HG03521 (cell line): ENCODE measurements at regions not wholly inside any gene's neighbourhood (a gene's known extent, or its start where the extent isn't known, plus 50 kb on each side); places are given as distances from the start of the nearest gene placed in this dataset.

ENCODE experiments used
- ATAC-seq: cut with Tn5 transposase; IDR thresholded peaks from one replicate; pipeline ENCODE4 v1.9.1; 2021; ENCODE audit warnings: mild to moderate bottlenecking, moderate library complexity; ENCODE audit not compliant: unreplicated experiment

GRCh38 chr7:156082048-156083040 is 270.1 kb upstream of the SHH start:
- no peak for ATAC-seq

DNA sequence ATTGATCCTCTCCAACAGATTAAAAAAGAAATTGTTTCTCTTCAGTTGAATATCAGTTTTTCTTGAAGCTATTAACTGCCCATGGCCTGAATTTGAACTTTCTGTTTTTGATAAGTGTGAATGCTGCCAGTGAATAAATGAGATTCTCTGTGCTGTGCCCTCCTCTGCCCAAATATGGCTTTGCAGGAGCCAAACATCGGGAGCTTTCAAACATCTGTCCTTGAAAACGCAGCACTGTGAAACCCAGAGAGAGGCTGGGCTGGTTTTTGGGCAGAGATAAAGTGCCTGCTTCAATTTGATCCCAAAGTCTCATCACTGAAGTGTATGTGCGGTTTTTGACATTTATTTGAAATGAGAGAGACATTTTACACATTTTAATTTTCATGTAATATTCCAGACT is 268.3 kb upstream of the SHH start:
- ATAC-seq = no peak

GRCh38 chr7:156080046-156080445 is 267.8 kb upstream of the SHH start:
- ATAC-seq = no peak

DNA sequence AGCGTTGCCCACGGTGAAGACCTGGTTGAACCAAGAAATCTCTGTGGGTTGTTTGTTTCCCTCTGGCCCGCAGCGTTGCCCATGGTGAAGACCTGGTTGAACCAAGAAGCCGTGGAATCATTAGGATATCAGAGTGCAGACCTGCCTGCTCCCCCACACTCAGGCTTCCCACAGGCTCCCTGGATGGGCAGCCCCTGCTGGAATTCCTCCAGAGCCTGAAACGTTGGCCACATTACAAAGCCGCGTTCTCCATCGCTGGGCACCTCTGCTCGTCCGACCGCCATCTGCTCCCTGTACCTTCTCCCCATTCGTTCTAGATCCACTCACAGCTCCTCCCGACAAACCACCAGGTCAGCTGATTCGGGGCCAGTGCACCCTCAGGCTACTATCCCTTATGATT is 266.9 kb upstream of the SHH start:
- no peak for ATAC-seq

DNA sequence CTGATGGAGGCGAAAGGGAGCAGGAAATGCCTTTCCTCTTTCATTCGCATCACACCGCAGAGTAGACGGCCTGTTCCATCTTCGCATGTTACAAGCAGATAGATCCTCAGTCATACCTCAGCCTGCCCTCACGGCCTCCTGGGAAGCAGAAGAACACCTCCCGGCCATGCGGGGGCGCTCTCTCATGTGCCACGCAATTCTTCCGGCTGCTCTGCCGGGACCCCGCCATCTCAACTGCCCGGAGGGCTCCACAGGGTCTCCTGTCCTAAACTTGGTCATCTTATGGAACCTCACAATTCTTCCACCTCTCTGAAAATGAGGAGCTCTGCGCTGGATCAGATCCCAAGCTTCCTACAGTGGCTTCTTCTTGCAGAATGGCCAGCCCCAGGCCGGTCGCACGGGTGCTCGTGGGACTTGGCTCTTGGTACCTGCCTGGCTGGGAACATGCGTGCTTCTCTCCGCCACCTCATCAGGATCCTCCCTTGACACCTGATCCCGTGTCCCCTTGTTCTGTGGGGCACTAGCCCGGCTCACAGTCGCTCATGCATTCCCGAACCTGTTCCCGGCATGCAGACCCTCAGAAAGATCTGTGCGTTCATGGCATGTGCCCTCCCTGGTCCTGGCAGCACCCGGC is 262.8 kb upstream of the SHH start:
- ATAC-seq = no peak

DNA sequence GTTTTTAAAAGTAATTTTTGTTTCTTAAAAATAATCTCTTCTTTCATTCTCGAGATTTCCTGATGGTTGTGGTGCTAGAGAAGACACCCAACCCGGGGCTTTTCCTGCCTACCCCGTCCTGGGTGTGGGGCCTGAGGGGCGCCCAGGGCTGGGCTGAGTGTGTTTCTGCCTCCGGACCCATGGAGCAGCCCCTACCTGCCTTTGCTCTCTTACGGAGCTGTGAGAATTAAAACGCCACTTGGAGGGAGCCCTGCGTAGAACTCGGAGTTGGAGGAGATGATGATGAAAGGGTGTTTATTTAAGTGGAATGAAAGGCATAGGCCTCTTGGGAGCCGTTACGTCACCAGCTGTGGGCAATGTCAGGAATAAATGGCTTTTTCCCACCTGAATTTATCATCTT is 261.8 kb upstream of the SHH start:
- ATAC-seq = no peak

- no peak for ATAC-seq
Measured at GRCh38 chr7:156073366-156074052, 261.2 kb upstream of the SHH start.

DNA sequence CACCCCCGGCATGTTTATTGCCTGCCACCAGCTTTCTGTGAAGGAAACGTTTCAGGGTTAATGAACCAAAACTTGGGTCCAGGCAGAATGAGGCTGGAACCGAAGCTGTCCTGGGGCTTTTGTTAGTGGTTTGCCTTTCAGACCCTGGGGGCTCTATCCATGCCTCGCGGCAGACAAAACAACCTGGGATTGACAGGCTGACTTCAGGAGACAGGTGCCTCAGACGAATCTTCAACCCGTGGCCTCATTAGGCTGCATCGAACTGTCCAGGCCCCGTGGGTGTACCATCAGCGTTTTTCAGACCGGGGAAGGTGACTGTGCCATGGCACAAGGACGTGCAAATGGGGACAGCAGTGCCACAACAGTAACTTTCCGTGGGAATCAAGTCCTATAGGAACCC is 259.3 kb upstream of the SHH start:
- no peak for ATAC-seq

GRCh38 chr7:156069891-156070290 is 257.6 kb upstream of the SHH start:
- no peak for ATAC-seq

GRCh38 chr7:156067156-156067555 is 254.9 kb upstream of the SHH start:
- ATAC-seq = no peak

- no peak for ATAC-seq
Measured at GRCh38 chr7:156065400-156065799, 253.1 kb upstream of the SHH start.

GRCh38 chr7:156064971-156065386 is 252.7 kb upstream of the SHH start:
- ATAC-seq = no peak

GRCh38 chr7:156063241-156063810 is 251.1 kb upstream of the SHH start:
- no peak for ATAC-seq

GRCh38 chr7:156062286-156062685 is 250.0 kb upstream of the SHH start:
- ATAC-seq = no peak

- no peak for ATAC-seq
Measured at GRCh38 chr7:156061689-156062255, 249.5 kb upstream of the SHH start.

- no peak for ATAC-seq
Measured at GRCh38 chr7:156060925-156061324, 248.7 kb upstream of the SHH start.

GRCh38 chr7:156059369-156059768 is 247.1 kb upstream of the SHH start:
- ATAC-seq = no peak

DNA sequence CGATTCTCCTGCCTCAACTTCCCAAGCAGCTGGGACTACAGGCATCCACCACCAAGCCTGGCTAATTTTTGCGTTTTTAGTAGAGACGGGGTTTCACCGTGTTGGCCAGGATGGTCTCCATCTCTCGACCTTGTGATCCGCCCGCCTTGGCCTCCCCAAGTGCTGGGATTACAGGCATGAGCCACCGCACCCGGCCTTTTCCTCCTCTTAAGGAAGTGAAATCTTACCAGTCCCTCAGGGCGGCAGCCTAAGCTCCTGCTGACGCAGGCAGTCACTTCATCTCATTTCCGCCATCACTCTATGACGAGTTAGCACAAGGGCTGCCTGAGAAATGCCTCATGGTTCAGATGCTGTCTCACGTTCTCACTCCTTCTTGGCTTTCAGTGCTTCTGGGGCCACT is 246.0 kb upstream of the SHH start:
- no peak for ATAC-seq

DNA sequence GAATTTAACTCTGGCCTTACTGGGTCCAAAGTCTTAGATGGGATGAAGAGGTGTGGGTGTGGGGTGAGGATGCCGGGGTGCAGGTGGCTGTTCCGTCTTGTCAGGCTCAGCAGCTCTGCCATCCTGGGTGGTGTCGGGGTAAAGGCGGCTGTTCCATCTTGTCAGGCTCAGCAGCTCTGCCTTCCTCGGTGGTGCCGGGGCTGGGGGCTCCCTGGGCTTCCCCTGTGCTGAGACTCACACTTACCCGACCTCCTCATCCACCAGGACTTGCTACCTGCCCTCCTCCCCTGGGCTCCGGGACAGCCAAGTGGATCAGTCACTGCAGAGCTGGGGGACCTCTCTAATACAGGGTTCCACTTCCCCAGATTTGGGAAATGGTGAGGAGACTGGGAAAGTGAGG is 244.3 kb upstream of the SHH start:
- no peak for ATAC-seq

GRCh38 chr7:156055206-156055822 is 243.1 kb upstream of the SHH start:
- no peak for ATAC-seq

- no peak for ATAC-seq
Measured at GRCh38 chr7:156051884-156052283, 239.6 kb upstream of the SHH start.
